Heart right ventricle (tissue), 16 donors: ENCODE measurements at regions not wholly inside any gene's neighbourhood (a gene's known extent, or its start where the extent isn't known, plus 50 kb on each side); places are given as distances from the start of the nearest gene placed in this dataset.

Source experiments
- ATAC-seq, 8 donors: fragments of 200-7000 bp; cut with Tn5 transposase; one replicate each; pipeline ENCODE4 v1.9.1; 2020; ENCODE audit warnings: mild to moderate bottlenecking in 8 of 8, moderate library complexity in 8 of 8, moderate number of reproducible peaks in 1 of 8
- DNase-seq, 2 donors: peaks; one replicate each; pipeline ENCODE4 v3.0.0-alpha.2; 2020
- H3K27ac ChIP-seq, 10 donors: fragments of 200-600 bp; sonication (generic) in 2 of 10; one replicate each; pipeline versions ENCODE4 v1.5.0 to v1.8.0; 2020 to 2022; ENCODE audit warnings: mild to moderate bottlenecking in 3 of 10
- H3K27me3 ChIP-seq, 7 donors: fragments of 200-600 bp; one replicate each; pipeline ENCODE4 v1.8.0; 2021 to 2022; ENCODE audit warnings: mild to moderate bottlenecking in 2 of 7
- H3K36me3 ChIP-seq, 9 donors: fragments of 200-600 bp; sonication (generic) in 1 of 9; one replicate each; pipeline versions ENCODE4 v1.5.0 to v1.8.0; 2020 to 2022; ENCODE audit warnings: mild to moderate bottlenecking in 2 of 9
- H3K4me1 ChIP-seq, 9 donors: fragments of 200-600 bp; sonication (generic) in 1 of 9; one replicate each; pipeline versions ENCODE4 v1.5.0 to v1.8.0; 2020 to 2022; ENCODE audit warnings: mild to moderate bottlenecking in 4 of 9
- H3K4me3 ChIP-seq, 10 donors: fragments of 200-600 bp; sonication (generic) in 2 of 10; one replicate each; pipeline versions ENCODE4 v1.5.0 to v1.8.0; 2020 to 2022; ENCODE audit warnings: mild to moderate bottlenecking in 7 of 10, moderate library complexity in 2 of 10
- H3K9me3 ChIP-seq, 11 donors: fragments of 200-600 bp in 10 of 11; sonication (generic) in 2 of 11; one replicate each; pipeline versions ENCODE4 v1.5.0 to v1.8.0; 2013 to 2022; ENCODE audit warnings: mild to moderate bottlenecking in 2 of 11, control low read depth in 1 of 11, moderate library complexity in 1 of 11
- whole genome bisulfite sequencing, 2 donors: extraction: QIAGEN DNeasy Blood & Tissue Kit; methylation state at CpG; one replicate each; pipeline ENCODE4 v1.1.7; 2013; ENCODE audit warnings: inconsistent platforms in 1 of 2; 5-methylcytosine and 5-hydroxymethylcytosine counted together
- intact Hi-C, 10 donors: fragments of 100-400 bp; cut with DNase I; formaldehyde crosslinking; loops; one replicate each; pipeline versions ENCODE4 v1.11.1 to v1.14.2; 2022
- TF ChIP-seq, protein P1 (sequence below), 9 donors: fragments of 200-600 bp; sonication (generic) in 2 of 9; IDR thresholded peaks; one replicate each; pipeline versions ENCODE4 v1.5.0 to v1.8.0; 2021 to 2022; ENCODE audit warnings: antibody characterized with exemption in 9 of 9, mild to moderate bottlenecking in 5 of 9, moderate library complexity in 1 of 9
- donor health status: Arrhythmogenic right ventricular cardiomyopathy.
- donor health status: ischemic (EF 13 %, LVEDD 7.1; RV severe dilation, severe dysfunction).
- donor health status: healthy with polysubstance abuse.
- donor health status: DM: no; HTN: yes; CAD: no.
- donor health status: DM: no; HTN: no; CAD: no.
- donor health status: ischemic (EF 25% LVEDD 6.9; RV normal size, moderate dysfunction).
- donor health status: ischemic (EF 25% LVEDD 5.7; RV mildly dilated, moderate dysfunction).
- donor health status: healthy.
- donor health status: DM: yes; HTN: yes; CAD: no.
- donor health status: Ischemic cardiomyopathy.
- donor health status: ischemic (EF 35%, LVEDD 5.7; RV mildly dilated, moderate dysfunction).
- donor health status: nonischemic (EF 11% LVEDD 7.7; RV severe dilation, severe dysfunction).
- donor health status: DM: yes; HTN: yes; CAD: no.
- donor health status: PGD.
- donor health status: ischemic (EF 29% LVEDD 5.4; RV normal size, mild dysfunction).
- donor health status: nonischemic (EF 23%, LVEDD 6.1; RV moderate dilation, normal function).

DNA sequence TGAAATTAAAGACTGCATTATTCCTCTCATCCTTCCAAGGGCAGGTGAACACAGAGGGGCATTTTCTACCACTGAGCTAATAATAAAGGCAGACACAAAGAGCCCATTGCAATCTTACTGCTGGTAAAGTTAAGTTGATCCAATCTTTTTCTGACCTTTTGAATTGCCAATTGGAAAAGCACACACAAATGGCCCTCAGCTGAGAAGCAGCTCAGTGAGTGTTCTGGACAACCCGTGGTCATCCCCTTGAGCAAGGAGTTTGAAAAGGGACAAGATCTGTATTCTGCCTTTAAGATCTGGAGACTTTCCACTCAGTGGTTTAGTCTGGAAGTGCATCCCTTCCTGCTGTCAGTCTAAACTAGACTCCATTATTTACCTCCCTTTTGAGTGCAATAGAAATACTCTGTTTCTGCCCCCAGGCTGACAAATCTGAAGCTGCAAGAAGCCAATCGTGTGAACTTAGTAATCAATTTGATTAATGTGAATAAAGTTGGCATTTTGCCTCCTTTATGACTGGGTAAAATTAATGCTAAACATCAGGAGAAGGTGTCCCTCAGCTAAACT lies 835.7 kb downstream of the MAT2B start:
- TF ChIP-seq, protein P1, sequence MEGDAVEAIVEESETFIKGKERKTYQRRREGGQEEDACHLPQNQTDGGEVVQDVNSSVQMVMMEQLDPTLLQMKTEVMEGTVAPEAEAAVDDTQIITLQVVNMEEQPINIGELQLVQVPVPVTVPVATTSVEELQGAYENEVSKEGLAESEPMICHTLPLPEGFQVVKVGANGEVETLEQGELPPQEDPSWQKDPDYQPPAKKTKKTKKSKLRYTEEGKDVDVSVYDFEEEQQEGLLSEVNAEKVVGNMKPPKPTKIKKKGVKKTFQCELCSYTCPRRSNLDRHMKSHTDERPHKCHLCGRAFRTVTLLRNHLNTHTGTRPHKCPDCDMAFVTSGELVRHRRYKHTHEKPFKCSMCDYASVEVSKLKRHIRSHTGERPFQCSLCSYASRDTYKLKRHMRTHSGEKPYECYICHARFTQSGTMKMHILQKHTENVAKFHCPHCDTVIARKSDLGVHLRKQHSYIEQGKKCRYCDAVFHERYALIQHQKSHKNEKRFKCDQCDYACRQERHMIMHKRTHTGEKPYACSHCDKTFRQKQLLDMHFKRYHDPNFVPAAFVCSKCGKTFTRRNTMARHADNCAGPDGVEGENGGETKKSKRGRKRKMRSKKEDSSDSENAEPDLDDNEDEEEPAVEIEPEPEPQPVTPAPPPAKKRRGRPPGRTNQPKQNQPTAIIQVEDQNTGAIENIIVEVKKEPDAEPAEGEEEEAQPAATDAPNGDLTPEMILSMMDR (IDR thresholded peaks at IDR 0.05) = no peak
- no peaks in the 10 kb centered on the region for H3K27me3 ChIP-seq
- DNase-seq (no peak), ATAC-seq (no peak)
- H3K27ac ChIP-seq = no peak overlapping the region
- H3K9me3 ChIP-seq = no peaks in the 10 kb centered on the region
- no peak overlapping the region for H3K4me3 ChIP-seq
- intact Hi-C loops = loop anchor here in 1 of 10 donors (5.0 kb wide), 1 partner anchor 469 kb away; no protein-coding TSS in a partner anchor
- no peaks in the 10 kb centered on the region for H3K36me3 ChIP-seq
- H3K4me1 ChIP-seq = peaks cover 0 to 6% (median 0%) of the 10 kb centered on the region in 9 donors
- 63 to 79% methylated on average over 2 of the region's 2 CpGs for WGBS, 2 donors

DNA sequence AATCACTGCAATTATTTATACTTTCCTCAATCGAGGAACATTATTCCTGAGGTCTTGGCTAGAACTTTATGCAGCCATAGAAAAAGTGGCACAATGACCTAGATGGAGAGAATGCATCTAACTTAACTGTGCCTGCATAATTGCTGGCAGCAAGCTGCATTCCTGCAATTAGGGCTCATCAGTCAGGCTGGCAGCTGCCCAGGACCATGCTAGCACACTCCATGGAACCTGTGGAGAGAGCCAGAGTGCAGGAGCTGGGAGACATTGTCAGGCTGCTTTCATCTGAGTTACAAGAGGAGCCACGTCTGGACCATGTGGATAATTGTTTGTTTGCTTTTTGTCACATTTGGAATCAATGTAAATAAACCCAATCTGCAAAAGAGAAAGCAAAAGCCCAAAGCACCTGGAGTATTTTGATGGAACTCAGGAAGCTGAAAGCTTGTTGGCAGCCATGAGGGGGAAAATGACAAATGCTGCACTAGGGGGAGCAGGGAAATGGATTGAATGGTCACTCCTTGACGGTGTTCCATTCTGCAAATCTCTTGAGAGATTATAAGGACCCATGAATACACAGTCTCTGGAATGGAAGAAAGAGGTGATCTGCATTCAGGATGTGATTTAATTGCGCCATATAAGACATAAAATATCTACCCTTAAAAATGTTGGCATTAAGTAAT lies 839.9 kb downstream of the MAT2B start:
- intact Hi-C loops = no loop called here
- Histone ChIP-seq H3K4me1 (no peaks in the 10 kb centered on the region), H3K36me3 (no peaks in the 10 kb centered on the region), H3K27ac (no peak overlapping the region), H3K4me3 (no peak overlapping the region), H3K27me3 (no peaks in the 10 kb centered on the region), H3K9me3 (no peaks in the 10 kb centered on the region)
- TF ChIP-seq, protein P1 (IDR thresholded peaks at IDR 0.05) = no peak
- DNase-seq (peak; percentile 59 to 68), ATAC-seq (peak; percentile 43 to 99 (median 78))
- WGBS, 2 donors = 35 to 38% methylated on average over 4 of the region's 4 CpGs

DNA sequence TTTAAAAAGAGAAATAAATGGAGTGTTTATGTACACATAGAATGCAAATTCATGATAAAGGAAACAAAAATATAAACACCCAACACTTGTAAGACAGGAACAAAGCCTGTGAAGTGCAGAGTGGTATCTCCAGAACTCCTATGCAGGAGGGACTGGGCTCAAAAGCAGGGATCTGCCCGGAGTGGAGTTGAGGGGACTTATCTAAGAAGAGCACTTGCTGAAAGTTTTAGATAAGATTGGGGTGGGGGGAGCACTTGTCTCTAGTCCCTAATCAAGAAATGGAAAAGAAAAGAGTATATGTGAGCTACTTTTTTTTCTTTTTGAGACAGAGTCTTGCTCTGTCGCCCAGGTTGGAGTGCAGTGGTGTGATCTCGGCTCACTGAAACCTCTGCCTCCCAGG lies 840.4 kb downstream of the MAT2B start:
- WGBS, 2 donors = 51 to 59% methylated on average over 3 of the region's 3 CpGs
- no peak for DNase-seq
- intact Hi-C loops = no loop called here

DNA sequence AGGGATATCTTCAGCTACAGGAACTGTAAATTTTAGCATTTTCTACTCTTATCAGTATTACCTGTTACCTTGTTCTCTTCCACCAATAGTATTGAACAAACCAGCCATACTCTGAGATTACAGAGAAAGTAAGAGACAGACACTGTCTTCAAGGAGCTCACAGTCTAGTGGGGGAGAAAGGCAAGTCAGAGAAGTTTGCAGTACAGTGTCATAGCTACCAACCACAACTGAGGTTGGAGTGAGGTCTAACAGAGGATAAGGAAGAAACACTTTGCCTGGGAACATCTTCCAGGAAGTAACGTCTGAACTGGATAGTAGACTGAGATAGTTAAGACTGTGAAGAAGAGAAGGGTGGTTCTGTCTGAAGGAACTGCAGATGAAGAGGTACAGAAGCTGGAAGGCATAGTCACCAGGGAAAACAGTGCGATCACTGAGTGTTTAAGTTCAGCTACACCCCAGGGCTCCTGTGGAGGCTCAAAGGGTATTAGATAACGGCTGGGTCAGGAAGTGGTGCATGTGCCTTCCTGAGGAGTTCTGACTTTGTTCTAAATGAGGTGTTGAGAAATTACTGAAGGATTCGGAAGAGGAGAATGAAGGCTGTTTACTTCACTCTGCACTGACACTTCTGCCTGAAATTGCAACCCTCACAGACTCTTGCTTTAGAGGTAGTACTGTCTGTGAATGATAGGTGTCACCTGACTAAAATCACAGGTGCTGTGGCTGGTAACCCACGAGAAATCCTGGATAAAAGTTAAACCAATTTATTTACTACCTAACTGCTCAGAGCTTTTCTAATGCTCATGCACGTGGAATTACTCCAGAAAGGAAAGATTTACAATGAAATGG lies 841.6 kb downstream of the MAT2B start:
- H3K27me3 ChIP-seq = no peaks in the 10 kb centered on the region
- no peaks in the 10 kb centered on the region for H3K36me3 ChIP-seq
- TF ChIP-seq, protein P1 (IDR thresholded peaks at IDR 0.05) = no peak
- no peaks in the 10 kb centered on the region for H3K9me3 ChIP-seq
- intact Hi-C loops = no loop called here
- H3K4me3 ChIP-seq = no peak overlapping the region
- no peaks in the 10 kb centered on the region for H3K4me1 ChIP-seq
- H3K27ac ChIP-seq = no peak overlapping the region
- ATAC-seq = no peak
- no peak for DNase-seq
- 41 to 53% methylated on average over 6 of the region's 6 CpGs for WGBS, 2 donors

More for the DNA sequence above, 840.4 kb downstream of the MAT2B start:
- Histone ChIP-seq H3K4me1 (no peaks in the 10 kb centered on the region), H3K27me3 (no peaks in the 10 kb centered on the region), H3K4me3 (no peak overlapping the region), H3K36me3 (no peaks in the 10 kb centered on the region), H3K27ac (no peak overlapping the region), H3K9me3 (no peaks in the 10 kb centered on the region)
- TF ChIP-seq, protein P1 (IDR thresholded peaks at IDR 0.05) = no peak
- no peak for ATAC-seq
